Astrocyte (in vitro differentiated cells and primary cell): ENCODE measurements at regions not wholly inside any gene's neighbourhood (a gene's known extent, or its start where the extent isn't known, plus 50 kb on each side); places are given as distances from the start of the nearest gene placed in this dataset.
"Not testable (repeated sequence)": the region's sequence is repeated elsewhere in the genome, so short reads cannot be mapped to it uniquely, and the experiment has no call there.

Experiments
- DNase-seq: peaks from one replicate; pipeline ENCODE4 v3.0.0-alpha.2; 2010; ENCODE audit warnings: low read depth
- FAIRE-seq: peaks from 2 replicates; lab custom pipeline; 2011; peaks lifted over from hg19 to GRCh38; lab: Jason Lieb, UNC
- H2AFZ ChIP-seq: 2 replicates; pipeline ENCODE4 v1.6.0; 2012; ENCODE audit warnings: low read depth, low read length, inconsistent platforms
- H3K27ac ChIP-seq: 2 replicates; pipeline ENCODE4 v1.5.1; 2011; ENCODE audit warnings: low read depth, low read length, inconsistent platforms
- H3K27me3 ChIP-seq: 2 replicates; pipeline ENCODE4 v1.6.0; 2011; ENCODE audit warnings: low read length, inconsistent platforms; ENCODE audit not compliant: insufficient read depth
- H3K36me3 ChIP-seq: 2 replicates; pipeline ENCODE4 v1.5.1; 2011; ENCODE audit warnings: low read length, inconsistent platforms; ENCODE audit not compliant: insufficient read depth
- H3K4me1 ChIP-seq: 2 replicates; pipeline ENCODE4 v1.5.1; 2011; ENCODE audit warnings: low read length, inconsistent platforms; ENCODE audit not compliant: insufficient read depth
- H3K4me2 ChIP-seq: 2 replicates; pipeline ENCODE4 v1.6.0; 2012; ENCODE audit warnings: low read length, inconsistent platforms
- H3K4me3 ChIP-seq: 2 replicates; pipeline ENCODE4 v1.5.1; 2011; ENCODE audit warnings: low read depth, mild to moderate bottlenecking, low read length, inconsistent platforms; ENCODE audit not compliant: insufficient read depth
- H3K79me2 ChIP-seq: 2 replicates; pipeline ENCODE4 v1.6.0; 2012; ENCODE audit warnings: mild to moderate bottlenecking, low read length, inconsistent platforms; ENCODE audit not compliant: insufficient read depth
- H3K9ac ChIP-seq: 2 replicates; pipeline ENCODE4 v1.6.0; 2012; ENCODE audit warnings: mild to moderate bottlenecking, low read length, inconsistent platforms
- H3K9me3 ChIP-seq: 2 replicates; pipeline ENCODE4 v1.5.1; 2012; ENCODE audit warnings: low read depth, mild to moderate bottlenecking, low read length, inconsistent platforms; ENCODE audit not compliant: insufficient read depth
- H4K20me1 ChIP-seq: 2 replicates; pipeline ENCODE4 v1.6.0; 2012; ENCODE audit warnings: low read length, inconsistent platforms; ENCODE audit not compliant: insufficient read depth
- H3K27ac Mint-ChIP-seq: one replicate; pipeline ENCODE4 v1.8.0; 2021; ENCODE audit warnings: mild to moderate bottlenecking, mixed read lengths; ENCODE audit not compliant: unreplicated experiment
- H3K27me3 Mint-ChIP-seq: one replicate; pipeline ENCODE4 v1.8.0; 2021; ENCODE audit warnings: low read depth, mixed read lengths; ENCODE audit not compliant: unreplicated experiment
- H3K36me3 Mint-ChIP-seq: one replicate; pipeline ENCODE4 v1.8.0; 2021; ENCODE audit warnings: low read depth, mixed read lengths; ENCODE audit not compliant: unreplicated experiment
- H3K4me1 Mint-ChIP-seq: one replicate; pipeline ENCODE4 v1.8.0; 2021; ENCODE audit warnings: low read depth, mixed read lengths; ENCODE audit not compliant: unreplicated experiment
- H3K4me3 Mint-ChIP-seq: one replicate; pipeline ENCODE4 v1.8.0; 2021; ENCODE audit warnings: mild to moderate bottlenecking, moderate library complexity, mixed read lengths; ENCODE audit not compliant: unreplicated experiment
- H3K9me3 Mint-ChIP-seq: one replicate; pipeline ENCODE4 v1.8.0; 2021; ENCODE audit warnings: mild to moderate bottlenecking, mixed read lengths; ENCODE audit not compliant: unreplicated experiment
- EZH2 ChIP-seq: IDR thresholded peaks from 2 replicates; pipeline ENCODE4 v1.6.1; 2012; ENCODE audit warnings: mild to moderate bottlenecking, low read length, inconsistent platforms; ENCODE audit not compliant: insufficient read depth
- TF ChIP-seq, protein P1 (sequence below): IDR thresholded peaks from 2 replicates; pipeline ENCODE4 v1.5.1; 2011; ENCODE audit warnings: low read depth, mild to moderate bottlenecking, inconsistent platforms, low read length, moderate library complexity; ENCODE audit not compliant: insufficient read depth

DNA sequence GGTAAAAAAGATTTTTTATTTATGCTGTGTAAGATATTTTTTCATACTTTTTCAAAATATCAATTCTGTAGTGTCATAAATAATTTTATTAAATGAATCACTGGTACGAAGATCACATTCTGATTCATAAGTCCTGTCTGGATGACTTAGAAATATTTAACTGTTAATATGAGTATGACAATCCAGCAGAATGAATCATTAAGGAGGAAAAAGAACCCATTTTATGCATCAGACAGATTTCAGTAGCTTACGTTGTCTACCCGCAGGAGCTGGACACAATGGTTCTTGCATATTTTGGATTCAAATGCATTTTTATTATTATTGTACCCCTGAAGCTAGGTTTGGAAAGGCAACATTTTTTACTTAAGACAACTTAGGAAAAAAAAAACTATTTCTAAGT, 448.9 kb upstream of the TSPY4 start:
- no peaks in the 10 kb centered on the region for H3K27me3 ChIP-seq
- FAIRE-seq: no peak
- TF ChIP-seq EZH2: no peak
- TF ChIP-seq, protein P1, sequence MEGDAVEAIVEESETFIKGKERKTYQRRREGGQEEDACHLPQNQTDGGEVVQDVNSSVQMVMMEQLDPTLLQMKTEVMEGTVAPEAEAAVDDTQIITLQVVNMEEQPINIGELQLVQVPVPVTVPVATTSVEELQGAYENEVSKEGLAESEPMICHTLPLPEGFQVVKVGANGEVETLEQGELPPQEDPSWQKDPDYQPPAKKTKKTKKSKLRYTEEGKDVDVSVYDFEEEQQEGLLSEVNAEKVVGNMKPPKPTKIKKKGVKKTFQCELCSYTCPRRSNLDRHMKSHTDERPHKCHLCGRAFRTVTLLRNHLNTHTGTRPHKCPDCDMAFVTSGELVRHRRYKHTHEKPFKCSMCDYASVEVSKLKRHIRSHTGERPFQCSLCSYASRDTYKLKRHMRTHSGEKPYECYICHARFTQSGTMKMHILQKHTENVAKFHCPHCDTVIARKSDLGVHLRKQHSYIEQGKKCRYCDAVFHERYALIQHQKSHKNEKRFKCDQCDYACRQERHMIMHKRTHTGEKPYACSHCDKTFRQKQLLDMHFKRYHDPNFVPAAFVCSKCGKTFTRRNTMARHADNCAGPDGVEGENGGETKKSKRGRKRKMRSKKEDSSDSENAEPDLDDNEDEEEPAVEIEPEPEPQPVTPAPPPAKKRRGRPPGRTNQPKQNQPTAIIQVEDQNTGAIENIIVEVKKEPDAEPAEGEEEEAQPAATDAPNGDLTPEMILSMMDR: no peak
- no peak overlapping the region for H3K9ac ChIP-seq
- Mint-ChIP-seq H3K4me3 (no peak overlapping the region), H3K27ac (no peak overlapping the region), H3K27me3 (no peaks in the 10 kb centered on the region), H3K36me3 (no peaks in the 10 kb centered on the region), H3K9me3 (no peaks in the 10 kb centered on the region), H3K4me1 (no peaks in the 10 kb centered on the region)
- H2AFZ ChIP-seq: no peak overlapping the region
- H3K4me1 ChIP-seq: no peaks in the 10 kb centered on the region
- H3K79me2 ChIP-seq: no peaks in the 10 kb centered on the region
- H3K4me3 ChIP-seq: no peak overlapping the region
- no peaks in the 10 kb centered on the region for H3K36me3 ChIP-seq
- H4K20me1 ChIP-seq: no peaks in the 10 kb centered on the region
- no peak overlapping the region for H3K27ac ChIP-seq
- no peak overlapping the region for H3K4me2 ChIP-seq
- no peak for DNase-seq
- H3K9me3 ChIP-seq: no peaks in the 10 kb centered on the region

DNA sequence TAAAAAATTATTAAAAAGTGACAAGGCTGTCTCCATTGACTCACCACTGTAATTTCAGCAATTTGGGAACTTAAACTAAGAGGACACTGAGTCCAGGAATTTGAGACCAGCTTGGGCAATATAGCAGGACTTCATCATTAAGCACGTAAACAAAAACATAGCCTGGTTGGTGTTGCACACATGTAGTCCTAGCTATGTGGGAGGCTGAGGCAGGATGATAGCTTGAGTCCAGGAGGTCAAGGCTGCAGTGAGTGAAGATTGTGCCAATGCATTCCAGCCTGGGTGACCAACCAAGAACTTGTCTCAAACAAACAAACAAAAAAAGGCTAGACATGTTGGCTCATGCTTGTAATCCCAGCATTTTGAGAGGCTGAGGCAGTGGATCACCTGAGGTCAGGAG, 439.4 kb upstream of the TSPY4 start:
- Mint-ChIP-seq H3K27me3 (no peaks in the 10 kb centered on the region), H3K4me1 (no peaks in the 10 kb centered on the region), H3K36me3 (no peaks in the 10 kb centered on the region), H3K4me3 (no peak overlapping the region), H3K27ac (no peak overlapping the region), H3K9me3 (peaks cover 1% of the 10 kb centered on the region)
- no peaks in the 10 kb centered on the region for H4K20me1 ChIP-seq
- H3K27me3 ChIP-seq: no peaks in the 10 kb centered on the region
- H3K9ac ChIP-seq: no peak overlapping the region
- no peaks in the 10 kb centered on the region for H3K79me2 ChIP-seq
- DNase-seq (no peak), FAIRE-seq (no peak)
- no peak overlapping the region for H3K27ac ChIP-seq
- H2AFZ ChIP-seq: no peak overlapping the region
- no peak overlapping the region for H3K4me2 ChIP-seq
- TF ChIP-seq EZH2: no peak
- TF ChIP-seq, protein P1: no peak
- H3K4me1 ChIP-seq: no peaks in the 10 kb centered on the region
- H3K9me3 ChIP-seq: no peaks in the 10 kb centered on the region
- H3K36me3 ChIP-seq: no peaks in the 10 kb centered on the region
- no peak overlapping the region for H3K4me3 ChIP-seq

GRCh38 chrY:8905141-8905540, 432.1 kb upstream of the TSPY4 start:
- no peaks in the 10 kb centered on the region for H4K20me1 ChIP-seq
- DNase-seq (no peak), FAIRE-seq (no peak)
- no peaks in the 10 kb centered on the region for H3K36me3 Mint-ChIP-seq
- H3K4me3 Mint-ChIP-seq: no peak overlapping the region
- no peak overlapping the region for H3K9ac ChIP-seq
- no peaks in the 10 kb centered on the region for H3K27me3 Mint-ChIP-seq
- no peak overlapping the region for H3K27ac ChIP-seq
- no peaks in the 10 kb centered on the region for H3K27me3 ChIP-seq
- H3K4me1 Mint-ChIP-seq: no peaks in the 10 kb centered on the region
- H3K9me3 Mint-ChIP-seq: peaks cover 1% of the 10 kb centered on the region
- H3K9me3 ChIP-seq: no peaks in the 10 kb centered on the region
- no peaks in the 10 kb centered on the region for H3K79me2 ChIP-seq
- H2AFZ ChIP-seq: no peak overlapping the region
- H3K27ac Mint-ChIP-seq: no peak overlapping the region
- TF ChIP-seq EZH2: no peak
- no peaks in the 10 kb centered on the region for H3K36me3 ChIP-seq
- H3K4me3 ChIP-seq: no peak overlapping the region
- no peaks in the 10 kb centered on the region for H3K4me1 ChIP-seq
- H3K4me2 ChIP-seq: no peak overlapping the region

- not testable (repeated sequence) for FAIRE-seq, H3K4me1 ChIP-seq, H3K36me3 Mint-ChIP-seq, H3K27me3 ChIP-seq, H3K79me2 ChIP-seq, H2AFZ ChIP-seq, H3K27ac Mint-ChIP-seq, DNase-seq, H3K4me3 Mint-ChIP-seq, H3K36me3 ChIP-seq, H3K4me3 ChIP-seq, H4K20me1 ChIP-seq, H3K4me1 Mint-ChIP-seq, H3K9me3 Mint-ChIP-seq, H3K27me3 Mint-ChIP-seq, H3K27ac ChIP-seq, H3K9me3 ChIP-seq, H3K9ac ChIP-seq, H3K4me2 ChIP-seq
Measured at GRCh38 chrY:8922576-8922975, 414.7 kb upstream of the TSPY4 start.
